HUES64 (cell line): ENCODE measurements at regions not wholly inside any gene's neighbourhood (a gene's known extent, or its start where the extent isn't known, plus 50 kb on each side); places are given as distances from the start of the nearest gene placed in this dataset.
"Not testable (repeated sequence)": the region's sequence is repeated elsewhere in the genome, so short reads cannot be mapped to it uniquely, and the experiment has no call there.

Experiments
- H3K27ac ChIP-seq: 2 replicates; pipeline ENCODE4 v1.7.0; 2013; ENCODE audit warnings: low read depth, low read length, inconsistent platforms
- H3K27me3 ChIP-seq: 2 replicates; pipeline ENCODE4 v1.6.1; 2013; ENCODE audit warnings: mild to moderate bottlenecking, low read length; ENCODE audit not compliant: insufficient read depth
- H3K36me3 ChIP-seq: 2 replicates; pipeline ENCODE4 v1.6.1; 2013; ENCODE audit warnings: mild to moderate bottlenecking, low read length; ENCODE audit not compliant: insufficient read depth
- H3K4me1 ChIP-seq: 2 replicates; pipeline ENCODE4 v1.6.1; 2013; ENCODE audit warnings: mild to moderate bottlenecking, low read length, moderate library complexity; ENCODE audit not compliant: insufficient read depth
- H3K4me3 ChIP-seq: 2 replicates; pipeline ENCODE4 v1.5.1; 2013; ENCODE audit warnings: mild to moderate bottlenecking, low read length, moderate library complexity
- H3K9ac ChIP-seq: 2 replicates; pipeline ENCODE4 v1.6.1; 2013; ENCODE audit warnings: mild to moderate bottlenecking, low read depth, low read length
- H3K9me3 ChIP-seq: 2 replicates; pipeline ENCODE4 v1.6.1; 2013; ENCODE audit warnings: low read depth, low read length; ENCODE audit not compliant: insufficient read depth
- WGBS: fragments of 150-250, 120-280 bp; methylation state at CpG from one replicate; pipeline ENCODE4 v1.1.7; 2013; ENCODE audit warnings: missing lambda C conversion rate; 5-methylcytosine and 5-hydroxymethylcytosine counted together

DNA sequence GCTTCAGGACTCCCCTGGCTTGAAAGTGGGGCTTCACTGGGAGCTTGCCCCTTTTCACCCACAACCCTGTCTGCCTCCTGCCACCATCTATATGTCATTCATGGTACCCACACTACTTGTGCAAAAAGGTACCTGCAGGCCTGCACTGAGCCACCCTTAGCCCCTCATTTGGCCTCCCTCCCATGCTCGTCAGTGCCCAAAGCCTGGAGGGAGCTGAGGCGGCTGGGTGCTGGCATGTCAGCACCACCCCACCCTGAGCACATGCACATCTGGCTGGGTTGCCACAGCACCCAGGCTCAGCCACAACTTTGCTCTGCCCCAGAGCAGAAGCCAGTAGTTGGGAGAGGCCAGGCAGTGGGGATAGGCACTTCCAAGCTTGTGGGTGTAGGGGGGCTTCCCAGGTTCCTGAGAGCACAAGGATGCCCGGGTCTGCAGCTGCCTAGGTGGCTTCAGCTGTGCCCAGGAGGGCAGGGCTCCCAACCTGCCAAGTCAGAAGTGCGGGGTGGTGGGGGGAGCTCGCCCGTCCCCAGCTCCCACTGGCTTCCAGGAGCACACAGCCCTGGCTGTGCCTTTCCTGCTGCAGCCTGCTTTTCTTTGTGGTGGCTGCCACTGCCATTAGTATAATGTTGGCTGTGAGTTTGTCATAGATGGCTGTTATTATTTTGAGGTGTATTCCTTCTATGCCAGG, 1054.6 kb upstream of the EPHA6 start:
- H3K9me3 ChIP-seq = no peaks in the 10 kb centered on the region
- 95% methylated on average over 6 of the region's 6 CpGs for WGBS
- H3K27ac ChIP-seq = no peak overlapping the region
- no peak overlapping the region for H3K4me3 ChIP-seq
- no peaks in the 10 kb centered on the region for H3K27me3 ChIP-seq
- no peaks in the 10 kb centered on the region for H3K4me1 ChIP-seq
- no peaks in the 10 kb centered on the region for H3K36me3 ChIP-seq
- no peak overlapping the region for H3K9ac ChIP-seq

- Histone ChIP-seq H3K4me3 (no peak overlapping the region), H3K27me3 (no peaks in the 10 kb centered on the region), H3K27ac (no peak overlapping the region), H3K9ac (no peak overlapping the region), H3K36me3 (0 out of 2 replicates have a peak, but pooled peaks cover 2% of the 10 kb centered on the region), H3K4me1 (no peaks in the 10 kb centered on the region), H3K9me3 (peaks cover 30% of the 10 kb centered on the region)
- WGBS = 92% methylated on average over 5 of the region's 5 CpGs
Observed at GRCh38 chr3:95775486-95776094, 1038.8 kb upstream of the EPHA6 start.

DNA sequence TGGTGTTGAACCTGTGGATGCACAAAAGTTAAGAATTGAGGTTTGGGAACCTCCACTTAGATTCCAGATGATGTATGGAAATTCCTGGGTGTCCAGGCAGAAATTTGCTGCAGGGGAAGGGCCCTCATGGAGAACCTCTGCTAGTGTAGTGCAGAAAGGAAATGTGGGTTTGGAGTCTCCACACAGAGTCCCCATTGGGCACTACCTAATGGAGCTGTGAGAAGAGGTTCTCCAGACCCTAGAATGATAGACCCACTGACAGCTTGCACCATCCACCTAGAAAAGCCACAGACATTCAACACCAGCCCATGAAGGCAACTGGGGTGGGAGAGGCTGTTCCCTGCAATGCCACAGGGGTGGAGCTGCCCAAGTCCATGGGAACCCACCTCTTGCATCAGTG, 1032.8 kb upstream of the EPHA6 start:
- Histone ChIP-seq H3K9ac (no peak overlapping the region), H3K36me3 (no peaks in the 10 kb centered on the region), H3K27me3 (no peaks in the 10 kb centered on the region), H3K27ac (no peak overlapping the region), H3K4me3 (no peak overlapping the region), H3K4me1 (no peaks in the 10 kb centered on the region), H3K9me3 (peaks cover 2% of the 10 kb centered on the region)

DNA sequence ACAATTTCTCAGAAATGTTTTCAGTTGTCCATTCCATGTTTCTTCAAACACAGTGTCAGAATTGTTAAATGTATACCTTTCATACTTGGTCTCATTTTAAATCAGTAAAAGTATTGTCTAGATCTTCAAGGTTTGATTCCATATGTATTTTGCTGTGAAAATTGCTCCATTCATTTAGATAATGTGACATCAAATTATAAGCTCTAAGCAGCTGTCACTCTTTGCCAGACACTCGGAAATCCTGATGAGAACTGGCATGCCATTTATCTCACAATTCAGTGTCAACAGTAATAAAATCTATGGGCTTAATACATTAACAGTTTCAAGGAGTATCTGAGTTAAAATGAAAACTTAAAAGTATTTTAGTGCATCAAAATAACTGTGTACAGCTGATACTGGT, 1025.3 kb upstream of the EPHA6 start:
- Histone ChIP-seq H3K9ac (no peak overlapping the region), H3K4me3 (no peak overlapping the region), H3K4me1 (no peaks in the 10 kb centered on the region), H3K27me3 (no peaks in the 10 kb centered on the region), H3K36me3 (no peaks in the 10 kb centered on the region), H3K9me3 (no peaks in the 10 kb centered on the region), H3K27ac (no peak overlapping the region)
- 100% methylated on average over 1 of the region's 1 CpG for WGBS

- Histone ChIP-seq H3K36me3 (no peaks in the 10 kb centered on the region), H3K9me3 (no peaks in the 10 kb centered on the region), H3K4me3 (no peak overlapping the region), H3K4me1 (no peaks in the 10 kb centered on the region), H3K27ac (no peak overlapping the region), H3K9ac (no peak overlapping the region), H3K27me3 (no peaks in the 10 kb centered on the region)
- 98% methylated on average over 3 of the region's 3 CpGs for WGBS
Observed at GRCh38 chr3:95797081-95797480, 1017.3 kb upstream of the EPHA6 start.

DNA sequence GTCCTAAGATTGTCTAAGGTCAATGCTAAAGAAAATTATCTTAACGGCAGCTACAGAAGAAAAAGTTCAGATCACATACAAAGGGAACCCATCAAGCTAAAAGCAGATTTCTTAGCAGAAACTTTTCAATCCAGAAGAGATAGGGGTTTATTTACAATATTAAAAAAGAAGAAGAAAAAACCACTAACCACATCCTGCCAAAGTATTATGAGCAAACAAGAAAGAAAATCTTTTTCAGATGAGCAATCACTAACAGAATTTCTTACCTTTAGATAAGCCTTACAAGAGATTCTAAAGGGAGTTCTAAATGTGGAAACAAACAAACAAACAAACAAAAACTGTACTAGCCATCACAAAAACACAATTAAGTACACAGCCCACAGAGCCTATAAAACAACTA, 1015.8 kb upstream of the EPHA6 start:
- no peaks in the 10 kb centered on the region for H3K9me3 ChIP-seq

GRCh38 chr3:95810462-95810861, 1003.9 kb upstream of the EPHA6 start:
- WGBS = 91% methylated on average over 1 of the region's 1 CpG
- H3K9ac ChIP-seq = no peak overlapping the region
- no peak overlapping the region for H3K27ac ChIP-seq
- no peak overlapping the region for H3K4me3 ChIP-seq
- H3K9me3 ChIP-seq = no peaks in the 10 kb centered on the region
- peaks cover 4% of the 10 kb centered on the region; the same call in 1 of the 2 replicates for H3K4me1 ChIP-seq
- no peaks in the 10 kb centered on the region for H3K36me3 ChIP-seq
- no peaks in the 10 kb centered on the region for H3K27me3 ChIP-seq

More for the DNA sequence above, 1015.8 kb upstream of the EPHA6 start:
- H3K27ac ChIP-seq = no peak overlapping the region
- no peaks in the 10 kb centered on the region for H3K27me3 ChIP-seq
- no peak overlapping the region for H3K4me3 ChIP-seq
- WGBS = 100% methylated on average over 1 of the region's 1 CpG
- no peaks in the 10 kb centered on the region for H3K36me3 ChIP-seq
- H3K4me1 ChIP-seq = no peaks in the 10 kb centered on the region
- no peak overlapping the region for H3K9ac ChIP-seq

DNA sequence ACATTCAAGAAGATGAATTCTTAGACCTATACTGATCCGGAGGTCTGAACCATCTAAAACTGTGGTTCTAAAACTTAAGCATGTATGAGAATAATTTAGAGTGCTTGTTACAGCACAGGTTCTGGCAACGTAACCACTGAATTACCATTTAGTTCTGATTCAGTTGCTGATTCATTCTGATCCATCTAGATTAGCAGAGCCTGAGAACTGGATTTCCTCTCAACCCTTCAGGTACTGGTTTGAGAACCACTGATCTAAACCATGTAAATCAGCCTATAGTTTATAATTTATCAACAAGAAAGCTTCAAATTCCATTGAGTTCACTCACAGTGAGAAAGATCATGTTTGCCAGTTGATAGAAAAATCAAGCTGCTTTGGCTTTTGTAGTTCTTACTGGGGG, 1001.1 kb upstream of the EPHA6 start:
- no peak overlapping the region for H3K27ac ChIP-seq
- H3K4me3 ChIP-seq = no peak overlapping the region
- no peaks in the 10 kb centered on the region for H3K36me3 ChIP-seq
- WGBS = 76% methylated on average over 2 of the region's 2 CpGs
- H3K9me3 ChIP-seq = no peaks in the 10 kb centered on the region
- H3K9ac ChIP-seq = no peak overlapping the region
- no peaks in the 10 kb centered on the region for H3K27me3 ChIP-seq
- peaks cover 4% of the 10 kb centered on the region; the same call in 1 of the 2 replicates for H3K4me1 ChIP-seq

DNA sequence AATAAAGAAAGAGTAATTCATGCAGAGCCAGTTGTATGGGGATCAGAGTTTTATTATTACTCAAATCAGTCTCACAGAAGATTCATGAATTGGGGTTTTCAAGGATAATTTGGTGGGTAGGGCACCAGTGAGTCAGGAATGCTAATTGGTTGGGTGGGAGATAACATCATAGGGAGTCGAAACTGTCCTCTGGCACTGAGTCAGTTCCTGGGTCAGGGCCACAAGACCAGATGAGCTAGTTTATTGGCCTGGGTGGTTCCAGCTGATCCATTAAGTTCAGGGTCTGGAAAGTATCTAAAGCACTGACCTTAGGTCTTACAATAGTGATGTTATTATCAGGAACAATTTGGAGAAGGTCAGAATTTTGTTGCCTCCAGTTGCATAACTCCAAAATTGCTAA, 998.6 kb upstream of the EPHA6 start:
- no peak overlapping the region for H3K27ac ChIP-seq
- 94% methylated on average over 1 of the region's 1 CpG for WGBS
- no peaks in the 10 kb centered on the region for H3K36me3 ChIP-seq
- H3K9me3 ChIP-seq = no peaks in the 10 kb centered on the region
- peaks cover 4% of the 10 kb centered on the region; the same call in 1 of the 2 replicates for H3K4me1 ChIP-seq
- no peak overlapping the region for H3K4me3 ChIP-seq
- no peaks in the 10 kb centered on the region for H3K27me3 ChIP-seq
- H3K9ac ChIP-seq = no peak overlapping the region

DNA sequence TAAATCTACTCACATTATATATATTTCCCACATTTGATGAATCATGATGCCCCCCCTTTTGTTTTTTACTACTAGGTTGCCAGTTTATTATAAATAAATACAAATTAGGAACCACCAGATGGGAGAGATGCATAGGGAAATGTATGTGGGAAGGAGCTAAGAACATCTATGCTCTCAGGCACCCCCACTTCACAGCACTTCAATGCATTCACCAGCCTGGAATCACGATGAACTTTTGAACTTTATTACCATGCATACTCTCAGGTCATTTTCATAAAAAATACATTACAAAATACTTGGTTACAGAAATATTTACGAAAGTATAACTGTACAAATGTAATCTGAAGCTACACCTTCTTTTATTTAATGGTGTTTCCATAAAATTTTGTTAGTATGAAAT, 988.0 kb upstream of the EPHA6 start:
- no peak overlapping the region for H3K4me3 ChIP-seq
- H3K9ac ChIP-seq = no peak overlapping the region
- WGBS = 93% methylated on average over 2 of the region's 2 CpGs
- no peaks in the 10 kb centered on the region for H3K27me3 ChIP-seq
- H3K36me3 ChIP-seq = no peaks in the 10 kb centered on the region
- H3K27ac ChIP-seq = no peak overlapping the region
- no peaks in the 10 kb centered on the region for H3K4me1 ChIP-seq
- H3K9me3 ChIP-seq = no peaks in the 10 kb centered on the region

DNA sequence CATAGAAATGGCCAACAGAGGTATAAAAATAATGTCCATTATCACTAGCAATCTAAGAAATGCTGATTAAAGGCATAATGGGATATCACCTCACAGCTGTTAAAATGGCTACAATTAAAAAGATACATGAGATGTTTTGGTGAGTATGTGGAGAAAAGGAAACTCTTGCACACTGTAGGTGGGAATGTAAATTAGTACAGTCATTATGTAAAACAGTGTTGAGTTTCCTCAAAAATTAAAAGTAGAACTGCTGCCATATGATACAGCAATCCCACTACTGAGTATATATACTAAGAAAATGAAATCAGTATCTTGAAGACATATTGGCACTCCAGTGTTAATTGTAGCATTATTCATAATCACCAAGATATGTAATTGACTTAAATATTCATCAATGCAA, 982.2 kb upstream of the EPHA6 start:
- Histone ChIP-seq H3K4me1 (no peaks in the 10 kb centered on the region), H3K27me3 (no peaks in the 10 kb centered on the region), H3K9ac (no peak overlapping the region), H3K27ac (no peak overlapping the region), H3K4me3 (no peak overlapping the region), H3K36me3 (no peaks in the 10 kb centered on the region), H3K9me3 (peaks cover 3% of the 10 kb centered on the region; the same call in 1 of the 2 replicates)

DNA sequence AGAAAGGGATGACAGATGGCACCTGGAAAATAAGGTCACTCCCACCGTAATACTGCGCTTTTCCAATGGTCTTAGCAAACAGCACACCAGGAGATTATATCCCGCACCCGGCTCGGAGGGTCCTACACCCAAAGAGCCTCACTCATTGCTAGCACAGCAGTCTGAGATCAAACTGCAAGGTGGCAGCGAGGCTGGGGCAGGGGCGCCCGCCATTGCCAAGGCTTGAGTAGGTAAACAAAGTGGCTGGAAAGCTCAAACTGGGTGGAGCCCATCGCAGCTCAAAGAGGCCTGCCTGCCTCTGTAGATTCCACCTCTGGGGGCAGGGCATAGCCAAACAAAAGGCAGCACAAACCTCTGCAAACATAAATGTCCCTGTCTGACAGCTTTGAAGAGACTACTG, 953.8 kb upstream of the EPHA6 start:
- not testable (repeated sequence) for H3K27ac ChIP-seq, H3K4me3 ChIP-seq, H3K4me1 ChIP-seq, H3K36me3 ChIP-seq, H3K9ac ChIP-seq, H3K27me3 ChIP-seq
- peaks cover 13% of the 10 kb centered on the region for H3K9me3 ChIP-seq
- 95% methylated on average over 9 of the region's 9 CpGs for WGBS
